WERI-Rb-1 (cell line): ENCODE measurements at regions not wholly inside any gene's neighbourhood (a gene's known extent, or its start where the extent isn't known, plus 50 kb on each side); places are given as distances from the start of the nearest gene placed in this dataset.

Experiments
- DNase-seq: peaks from one replicate; pipeline ENCODE4 v3.0.0-alpha.2; 2020
- H3K27ac ChIP-seq: fragments of 250-450 bp; sonication (Bioruptor Pico); 2 replicates; pipeline ENCODE4 v1.5.1; 2020; ENCODE audit warnings: mild to moderate bottlenecking, moderate library complexity
- H3K27me3 ChIP-seq: fragments of 250-450 bp; sonication (Bioruptor Pico); 2 replicates; pipeline ENCODE4 v1.5.1; 2021; ENCODE audit warnings: mild to moderate bottlenecking, low read depth, moderate library complexity; ENCODE audit not compliant: insufficient read depth, severe bottlenecking
- H3K36me3 ChIP-seq: fragments of 250-450 bp; sonication (Bioruptor Pico); 2 replicates; pipeline ENCODE4 v1.5.1; 2020; ENCODE audit warnings: mild to moderate bottlenecking, moderate library complexity
- H3K4me3 ChIP-seq: 2 replicates; pipeline ENCODE4 v1.5.1; 2011; ENCODE audit warnings: low read depth, mild to moderate bottlenecking, control low read depth, low read length
- H3K9me3 ChIP-seq: fragments of 250-450 bp; sonication (Bioruptor Pico); 2 replicates; pipeline ENCODE4 v1.5.1; 2021; ENCODE audit warnings: mild to moderate bottlenecking, moderate library complexity; ENCODE audit not compliant: severe bottlenecking
- CTCF ChIP-seq: IDR thresholded peaks from 2 replicates; pipeline ENCODE4 v1.5.1; 2011; ENCODE audit warnings: low read depth, mild to moderate bottlenecking, control low read depth, inconsistent platforms, low read length

DNA sequence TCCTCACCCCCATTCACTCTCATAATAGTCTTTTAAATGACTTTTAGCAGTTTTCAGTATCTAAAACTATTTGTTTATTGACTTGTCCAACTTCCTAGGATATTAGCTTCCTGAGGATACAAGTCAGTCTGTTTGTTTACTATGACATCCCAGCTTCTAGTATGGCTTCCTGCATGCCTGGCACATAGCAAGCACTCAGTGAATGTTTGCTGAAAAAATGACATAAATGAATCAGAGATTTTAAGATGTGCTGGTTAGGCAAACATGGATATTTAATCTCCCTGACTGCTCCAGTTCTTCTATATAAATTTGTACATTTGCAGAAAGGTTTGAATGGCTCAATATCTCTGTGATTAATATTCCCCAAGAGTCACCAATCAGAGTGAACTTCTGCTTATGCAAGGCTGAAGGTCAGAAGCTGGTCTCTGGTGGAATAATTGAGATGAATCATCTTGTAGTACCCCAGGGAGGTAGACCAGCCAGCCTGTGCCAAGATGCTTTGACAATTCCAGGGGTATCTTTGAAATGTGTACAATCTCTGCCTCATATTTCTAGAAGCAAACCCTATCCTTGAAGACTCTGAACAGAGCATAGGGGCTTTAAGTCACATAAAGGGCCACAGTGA, 219.0 kb upstream of the LMCD1 start:
- H3K27ac ChIP-seq = peak overlapping the region; percentile 10; the same call in 1 of the 2 replicates
- DNase-seq = no peak
- no peak for TF ChIP-seq CTCF
- H3K27me3 ChIP-seq = no peaks in the 10 kb centered on the region
- H3K4me3 ChIP-seq = no peak overlapping the region
- H3K9me3 ChIP-seq = no peaks in the 10 kb centered on the region
- no peaks in the 10 kb centered on the region for H3K36me3 ChIP-seq

- no peak for DNase-seq
- H3K36me3 ChIP-seq = no peaks in the 10 kb centered on the region
- H3K9me3 ChIP-seq = no peaks in the 10 kb centered on the region
- peak overlapping the region; percentile 10; the same call in 1 of the 2 replicates for H3K27ac ChIP-seq
- H3K4me3 ChIP-seq = no peak overlapping the region
- TF ChIP-seq CTCF = no peak
- no peaks in the 10 kb centered on the region for H3K27me3 ChIP-seq
Observed at GRCh38 chr3:8283193-8283592, 218.4 kb upstream of the LMCD1 start.

DNA sequence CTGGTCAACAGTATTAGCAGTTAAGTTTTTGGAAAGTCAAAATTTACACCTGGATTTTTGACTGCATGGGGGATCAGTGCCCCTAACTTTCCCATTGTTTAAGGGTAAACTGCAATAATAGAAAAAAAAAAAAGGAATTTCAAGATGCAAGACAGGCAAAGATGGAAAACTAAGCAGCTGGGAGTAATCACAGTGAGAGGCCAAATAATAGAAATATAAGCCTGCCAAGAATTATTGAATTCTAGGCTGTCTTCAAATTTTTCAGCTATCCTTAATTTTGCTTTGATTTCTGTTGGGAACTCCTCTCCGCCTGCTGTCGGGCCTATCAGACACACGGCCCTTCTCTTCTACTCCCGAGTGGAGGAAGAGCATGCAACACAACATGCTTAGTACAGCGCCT, 215.5 kb upstream of the LMCD1 start:
- H3K4me3 ChIP-seq = no peak overlapping the region
- H3K9me3 ChIP-seq = no peaks in the 10 kb centered on the region
- no peaks in the 10 kb centered on the region for H3K36me3 ChIP-seq
- no peak for TF ChIP-seq CTCF
- H3K27ac ChIP-seq = no peak overlapping the region
- no peaks in the 10 kb centered on the region for H3K27me3 ChIP-seq
- no peak for DNase-seq

- Histone ChIP-seq H3K9me3 (no peaks in the 10 kb centered on the region), H3K4me3 (no peak overlapping the region), H3K27me3 (no peaks in the 10 kb centered on the region), H3K36me3 (no peaks in the 10 kb centered on the region), H3K27ac (no peak overlapping the region)
- no peak for DNase-seq
- no peak for TF ChIP-seq CTCF
Observed at GRCh38 chr3:8286749-8287148, 214.9 kb upstream of the LMCD1 start.

- Histone ChIP-seq H3K9me3 (no peaks in the 10 kb centered on the region), H3K36me3 (no peaks in the 10 kb centered on the region), H3K27ac (no peak overlapping the region), H3K4me3 (no peak overlapping the region), H3K27me3 (no peaks in the 10 kb centered on the region)
- TF ChIP-seq CTCF = no peak
- DNase-seq = no peak
Observed at GRCh38 chr3:8290611-8291010, 211.0 kb upstream of the LMCD1 start.

DNA sequence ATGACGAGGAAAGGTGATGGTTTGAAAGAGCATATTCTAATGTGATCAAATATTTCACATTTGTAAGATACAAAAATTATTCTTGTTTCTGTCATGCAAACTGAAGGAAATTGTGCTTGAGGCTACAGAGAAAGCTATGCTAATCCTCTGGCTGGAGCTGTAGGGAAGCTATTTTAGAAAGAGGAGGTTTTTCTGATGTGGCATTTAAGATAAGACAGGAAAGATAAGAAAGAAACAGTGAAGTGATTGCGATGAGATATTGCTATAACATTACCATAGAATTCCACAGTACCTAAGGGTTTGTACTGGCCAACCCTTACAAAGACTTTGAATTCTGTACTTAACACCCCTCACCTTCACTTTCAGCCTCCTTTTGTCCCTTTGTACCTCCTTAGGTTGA, 205.2 kb upstream of the LMCD1 start:
- H3K27ac ChIP-seq = no peak overlapping the region; the same call in 1 of the 2 replicates
- H3K4me3 ChIP-seq = no peak overlapping the region
- no peak for DNase-seq
- H3K9me3 ChIP-seq = no peaks in the 10 kb centered on the region
- no peaks in the 10 kb centered on the region for H3K27me3 ChIP-seq
- no peak for TF ChIP-seq CTCF
- H3K36me3 ChIP-seq = no peaks in the 10 kb centered on the region
